ENCODE measurements at regions not wholly inside any gene's neighbourhood (a gene's known extent, or its start where the extent isn't known, plus 50 kb on each side); places are given as distances from the start of the nearest gene placed in this dataset.

DNA sequence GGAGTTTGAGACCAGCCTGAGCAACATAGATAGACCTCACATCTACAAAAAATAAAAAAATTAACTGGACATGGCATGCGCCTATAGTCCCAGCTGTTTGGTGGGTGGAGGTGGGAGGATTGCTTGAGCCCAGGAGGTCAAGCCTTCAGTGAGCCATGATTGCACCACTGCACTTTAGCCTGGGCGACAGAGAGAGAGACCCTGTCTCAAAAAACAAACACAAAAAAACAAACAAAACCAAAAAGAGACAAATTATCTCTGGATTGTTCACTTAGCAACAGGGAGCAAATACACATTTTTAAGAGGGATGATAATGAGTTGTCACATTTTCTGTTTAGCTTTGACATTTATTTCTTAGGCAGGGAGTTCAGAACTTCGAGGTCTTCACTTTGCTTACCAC, 155.4 kb downstream of the CEP135 start:
- no peaks in the 10 kb centered on the region for H3K36me3 Mint-ChIP-seq (ENCODE audit: low read depth)
- no peak overlapping the region for H3K27ac Mint-ChIP-seq
- DNase-seq (ENCODE audit: low spot score) = no peak
- peaks cover 11% of the 10 kb centered on the region for H3K27me3 Mint-ChIP-seq (ENCODE audit: low read depth)
- H3K9me3 Mint-ChIP-seq = no peaks in the 10 kb centered on the region
- no peak overlapping the region for H3K4me3 Mint-ChIP-seq
- H3K4me1 Mint-ChIP-seq (ENCODE audit: low read depth) = no peaks in the 10 kb centered on the region

GRCh38 chr4:56102601-56103000, 153.9 kb downstream of the CEP135 start:
- H3K9me3 Mint-ChIP-seq = no peaks in the 10 kb centered on the region
- H3K4me3 Mint-ChIP-seq = no peak overlapping the region
- H3K36me3 Mint-ChIP-seq (ENCODE audit: low read depth) = no peaks in the 10 kb centered on the region
- H3K4me1 Mint-ChIP-seq (ENCODE audit: low read depth) = no peaks in the 10 kb centered on the region
- H3K27me3 Mint-ChIP-seq (ENCODE audit: low read depth) = peaks cover 11% of the 10 kb centered on the region
- H3K27ac Mint-ChIP-seq = no peak overlapping the region
- no peak for DNase-seq (ENCODE audit: low spot score)

DNA sequence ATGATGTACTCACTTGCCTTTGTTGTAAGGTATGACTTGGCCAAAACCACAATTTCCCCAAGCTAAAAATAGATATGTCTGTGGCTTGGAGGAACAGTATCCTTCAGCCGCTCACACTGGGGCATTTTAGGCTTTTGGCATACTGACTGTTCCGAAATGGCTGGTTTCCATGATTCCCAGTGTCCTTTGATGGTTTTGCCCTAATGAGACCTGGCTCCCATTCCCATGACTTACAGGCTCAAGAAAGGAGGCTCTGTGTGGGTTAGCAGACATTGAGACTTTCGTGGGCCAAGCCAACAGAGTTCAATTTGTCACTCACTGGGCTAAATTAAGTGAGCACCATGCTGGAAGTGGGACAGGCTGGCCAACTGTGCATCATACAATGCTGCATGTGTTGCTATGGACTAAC, 150.6 kb downstream of the CEP135 start:
- Mint-ChIP-seq H3K4me3 (no peak overlapping the region), H3K4me1 (ENCODE audit: low read depth) (no peaks in the 10 kb centered on the region), H3K36me3 (ENCODE audit: low read depth) (no peaks in the 10 kb centered on the region), H3K27ac (no peak overlapping the region), H3K9me3 (no peaks in the 10 kb centered on the region), H3K27me3 (ENCODE audit: low read depth) (peaks cover 11% of the 10 kb centered on the region)
- DNase-seq (ENCODE audit: low spot score) = no peak

DNA sequence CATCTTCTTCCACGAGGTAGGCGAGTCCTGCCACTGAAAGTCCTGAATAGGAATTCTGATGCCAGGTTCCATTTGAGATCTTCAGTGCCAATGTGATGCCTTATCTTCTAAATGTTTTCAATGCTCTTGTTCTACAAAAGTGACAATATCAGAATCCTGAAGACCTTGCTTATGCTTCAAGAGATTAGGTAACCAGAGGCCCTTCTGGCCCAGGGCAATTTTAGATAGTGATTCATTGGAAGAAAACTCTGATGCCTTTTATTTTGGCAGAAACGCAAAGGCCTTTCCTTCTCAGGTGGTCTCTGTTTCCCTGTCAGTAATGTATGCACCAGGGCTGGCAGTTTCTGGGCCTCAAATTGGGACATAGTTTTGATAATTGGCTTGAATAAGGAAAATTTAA, 144.8 kb downstream of the CEP135 start:
- H3K9me3 Mint-ChIP-seq = no peaks in the 10 kb centered on the region
- H3K4me1 Mint-ChIP-seq (ENCODE audit: low read depth) = no peaks in the 10 kb centered on the region
- H3K4me3 Mint-ChIP-seq = no peak overlapping the region
- no peak overlapping the region for H3K27ac Mint-ChIP-seq
- no peak for DNase-seq (ENCODE audit: low spot score)
- H3K27me3 Mint-ChIP-seq (ENCODE audit: low read depth) = no peaks in the 10 kb centered on the region
- H3K36me3 Mint-ChIP-seq (ENCODE audit: low read depth) = no peaks in the 10 kb centered on the region

DNA sequence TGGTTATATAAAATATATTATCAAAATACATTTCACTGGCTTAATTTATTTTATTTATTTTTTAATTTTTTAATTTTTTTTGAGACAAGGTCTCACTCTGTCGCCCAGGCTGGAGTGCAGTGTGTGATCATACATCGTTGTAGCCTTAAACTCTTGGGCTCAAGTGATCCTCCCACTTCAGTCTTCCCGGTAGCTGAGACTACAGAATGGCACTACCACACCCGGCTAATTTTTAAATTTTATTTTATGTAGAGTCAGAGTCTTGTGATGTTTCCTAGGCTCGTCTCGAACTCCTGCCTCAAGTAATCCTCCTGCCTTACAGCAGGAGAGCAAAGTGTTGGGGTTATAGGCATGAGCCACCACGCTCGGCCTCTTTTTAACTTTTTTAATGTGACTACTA, 143.8 kb downstream of the CEP135 start:
- no peak for DNase-seq (ENCODE audit: low spot score)
- H3K27me3 Mint-ChIP-seq (ENCODE audit: low read depth) = no peaks in the 10 kb centered on the region
- H3K36me3 Mint-ChIP-seq (ENCODE audit: low read depth) = no peaks in the 10 kb centered on the region
- no peaks in the 10 kb centered on the region for H3K4me1 Mint-ChIP-seq (ENCODE audit: low read depth)
- no peak overlapping the region for H3K27ac Mint-ChIP-seq
- H3K4me3 Mint-ChIP-seq = no peak overlapping the region
- no peaks in the 10 kb centered on the region for H3K9me3 Mint-ChIP-seq

GRCh38 chr4:56086561-56086960, 137.8 kb downstream of the CEP135 start:
- peaks cover 4% of the 10 kb centered on the region for H3K27me3 Mint-ChIP-seq (ENCODE audit: low read depth)
- no peak overlapping the region for H3K4me3 Mint-ChIP-seq
- H3K27ac Mint-ChIP-seq = no peak overlapping the region
- no peak for DNase-seq (ENCODE audit: low spot score)
- no peaks in the 10 kb centered on the region for H3K4me1 Mint-ChIP-seq (ENCODE audit: low read depth)
- H3K9me3 Mint-ChIP-seq = no peaks in the 10 kb centered on the region
- H3K36me3 Mint-ChIP-seq (ENCODE audit: low read depth) = no peaks in the 10 kb centered on the region

- Mint-ChIP-seq H3K4me1 (ENCODE audit: low read depth) (no peaks in the 10 kb centered on the region), H3K27ac (no peak overlapping the region), H3K36me3 (ENCODE audit: low read depth) (no peaks in the 10 kb centered on the region), H3K4me3 (no peak overlapping the region), H3K9me3 (no peaks in the 10 kb centered on the region), H3K27me3 (ENCODE audit: low read depth) (peaks cover 4% of the 10 kb centered on the region)
- no peak for DNase-seq (ENCODE audit: low spot score)
These were observed 137.4 kb downstream of the CEP135 start for GRCh38 chr4:56086073-56086541.

DNA sequence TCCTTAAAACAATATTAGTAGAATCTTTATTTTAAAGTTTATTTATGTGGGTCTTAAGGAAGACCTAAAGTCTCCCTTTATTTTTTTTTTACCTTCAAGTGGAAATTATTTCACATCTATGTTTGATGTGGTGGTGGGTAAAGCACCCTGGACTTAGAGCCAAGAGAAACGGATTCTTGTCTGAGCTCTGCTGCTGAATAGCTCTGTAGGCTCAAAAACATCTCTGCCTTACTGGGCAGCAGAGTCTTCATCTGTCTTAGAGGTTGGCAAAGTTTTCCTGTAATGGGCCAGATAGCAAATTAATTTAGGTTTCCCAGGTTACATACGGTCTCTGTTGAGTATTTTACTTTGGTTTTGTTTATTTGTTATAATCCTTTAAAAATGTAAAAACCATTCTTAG, 136.5 kb downstream of the CEP135 start:
- Mint-ChIP-seq H3K27ac (no peak overlapping the region), H3K36me3 (ENCODE audit: low read depth) (no peaks in the 10 kb centered on the region), H3K4me1 (ENCODE audit: low read depth) (no peaks in the 10 kb centered on the region), H3K4me3 (no peak overlapping the region), H3K9me3 (no peaks in the 10 kb centered on the region), H3K27me3 (ENCODE audit: low read depth) (peaks cover 4% of the 10 kb centered on the region)
- no peak for DNase-seq (ENCODE audit: low spot score)

DNA sequence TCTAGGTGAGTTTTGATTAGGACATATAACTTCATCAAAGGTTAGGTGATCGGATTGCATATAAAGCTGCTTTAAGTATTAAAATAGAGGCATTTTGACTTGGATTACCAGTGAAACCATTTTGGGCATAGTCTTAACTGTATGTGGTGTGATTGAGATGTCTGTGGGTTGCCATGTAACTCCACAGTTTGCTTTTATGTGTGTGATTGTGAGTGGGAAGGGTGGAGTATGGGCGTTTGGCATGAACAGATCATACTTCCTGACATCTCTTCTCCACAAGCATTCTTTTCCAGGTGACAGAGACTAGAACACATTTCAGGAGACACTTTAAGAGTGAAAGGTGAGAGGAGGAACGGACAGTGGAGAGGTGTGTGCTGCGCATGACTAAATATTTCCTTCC, 136.1 kb downstream of the CEP135 start:
- Mint-ChIP-seq H3K4me1 (ENCODE audit: low read depth) (no peaks in the 10 kb centered on the region), H3K27ac (no peak overlapping the region), H3K36me3 (ENCODE audit: low read depth) (no peaks in the 10 kb centered on the region), H3K4me3 (no peak overlapping the region), H3K27me3 (ENCODE audit: low read depth) (peaks cover 4% of the 10 kb centered on the region), H3K9me3 (no peaks in the 10 kb centered on the region)
- DNase-seq (ENCODE audit: low spot score) = no peak
